ENCODE measurements at regions not wholly inside any gene's neighbourhood (a gene's known extent, or its start where the extent isn't known, plus 50 kb on each side); places are given as distances from the start of the nearest gene placed in this dataset.
A peak's percentile ranks its signal among the peaks of the same experiment; 100 is the strongest.
"Not testable (repeated sequence)": the region's sequence is repeated elsewhere in the genome, so short reads cannot be mapped to it uniquely, and the experiment has no call there.

DNA sequence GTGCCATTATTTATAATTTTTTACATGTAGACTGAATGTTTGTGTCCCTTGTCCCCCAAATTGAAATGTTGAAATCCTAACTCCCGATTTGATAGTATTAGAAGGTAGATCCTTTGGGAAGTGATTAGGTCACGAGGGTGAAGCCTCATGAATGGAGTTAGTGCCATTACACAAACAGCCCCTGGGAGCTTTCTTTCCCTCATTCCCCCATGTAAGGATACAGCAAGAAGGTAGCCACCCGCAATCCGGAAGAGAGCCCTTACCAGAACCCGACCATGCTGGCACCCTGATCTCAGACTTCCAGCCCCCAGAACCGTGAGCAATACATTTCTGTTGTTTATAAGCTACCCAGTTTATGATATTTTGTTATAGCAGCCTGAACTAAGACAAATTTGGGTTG, 143.2 kb downstream of the NPIPB5 start:
- DNase-seq (ENCODE audit: low spot score): no peak

DNA sequence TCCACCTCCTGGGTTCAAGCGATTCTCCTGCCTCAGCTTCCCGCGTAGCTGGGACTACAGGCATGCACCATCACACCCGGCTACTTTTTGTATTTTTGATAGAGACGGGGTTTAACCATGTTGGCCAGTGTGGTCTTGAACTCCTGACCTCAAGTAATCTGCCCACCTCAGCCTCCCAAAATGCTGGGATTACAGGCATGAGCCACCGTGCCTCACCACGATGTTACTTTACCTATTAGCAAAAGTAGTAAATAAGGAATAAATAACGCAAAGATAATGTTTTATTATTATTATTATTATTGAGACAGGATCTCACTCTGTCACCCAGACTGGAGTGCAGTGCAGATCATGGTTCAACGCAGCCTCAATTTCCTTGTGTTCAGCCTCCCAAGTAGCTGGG, 145.9 kb downstream of the NPIPB5 start:
- DNase-seq (ENCODE audit: low spot score): not testable (repeated sequence)

DNA sequence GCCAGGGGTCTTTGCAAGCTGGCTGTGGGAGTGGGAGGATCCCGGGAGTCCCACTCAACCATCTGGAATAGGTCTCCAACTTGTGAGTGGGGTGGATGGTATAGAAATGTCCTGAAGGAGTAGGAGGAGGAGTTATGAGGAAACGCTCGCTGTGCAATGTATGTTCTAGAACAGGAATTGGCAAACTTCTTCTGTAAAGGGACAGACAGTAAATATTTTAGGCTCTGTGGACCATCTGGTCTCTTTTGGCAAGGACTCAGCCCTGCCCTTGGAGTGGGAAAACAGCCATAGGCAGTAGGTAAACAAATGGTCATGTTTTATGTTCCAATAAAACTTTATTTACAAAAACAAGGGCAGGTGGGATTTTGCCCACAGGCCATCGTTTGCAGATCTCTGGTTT, 149.2 kb downstream of the NPIPB5 start:
- DNase-seq (ENCODE audit: low spot score): no peak

DNA sequence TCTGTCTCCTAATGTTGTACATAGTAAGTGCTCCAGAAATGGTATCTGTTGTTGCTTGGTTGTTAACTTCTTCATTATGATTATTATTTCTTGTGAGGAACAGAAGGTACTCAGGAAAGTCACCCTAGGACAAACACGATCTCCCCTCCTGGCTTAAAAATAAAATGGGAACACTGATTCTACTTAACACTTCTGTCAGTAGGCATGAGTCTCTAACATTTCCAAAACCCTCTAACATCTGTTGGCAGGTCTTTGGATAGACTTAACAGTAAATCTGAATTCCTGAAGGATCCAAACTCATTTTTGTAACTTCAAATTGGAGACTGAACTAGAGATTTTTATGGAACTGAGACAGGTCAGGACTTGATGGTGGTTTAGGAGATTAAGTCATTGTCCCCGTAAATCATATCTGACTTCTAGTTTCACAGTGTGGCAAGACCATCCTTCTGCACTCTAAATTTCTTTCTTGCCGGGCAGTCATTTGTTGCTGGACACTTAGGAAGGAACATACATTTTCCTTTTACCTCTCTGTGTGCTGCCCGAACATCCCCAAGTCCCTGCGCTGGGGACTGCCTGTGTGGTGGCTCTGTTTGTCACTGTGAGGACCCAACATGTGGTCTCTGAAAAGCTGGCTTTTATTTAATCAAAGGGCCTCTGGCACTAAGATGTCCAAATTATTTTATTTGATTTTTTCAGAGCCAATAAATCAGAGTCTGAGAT, 149.9 kb downstream of the NPIPB5 start:
- no peak for DNase-seq (ENCODE audit: low spot score)

DNA sequence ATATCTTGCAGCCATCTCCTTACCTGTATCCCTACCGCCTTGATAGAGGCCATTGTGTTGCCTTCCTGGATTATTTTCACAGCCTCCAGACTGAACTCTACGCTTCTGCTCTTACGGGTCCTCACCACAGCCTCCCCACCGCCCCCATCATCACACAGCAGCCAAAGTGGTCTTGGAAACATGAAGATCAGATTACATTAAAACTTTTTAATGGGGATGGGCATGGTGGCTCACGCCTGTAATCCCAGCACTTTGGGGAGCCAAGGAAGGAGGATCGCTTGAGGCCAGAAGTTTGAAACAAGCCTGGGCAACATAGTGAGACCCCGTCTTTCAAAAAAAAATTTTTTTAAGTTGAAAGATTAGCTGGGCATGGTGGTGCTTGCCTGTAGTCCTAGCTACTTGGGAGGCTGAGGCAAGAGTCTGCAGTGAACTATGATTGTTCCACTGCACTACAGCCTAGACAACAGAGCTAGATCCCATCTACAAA, 150.5 kb downstream of the NPIPB5 start:
- DNase-seq (ENCODE audit: low spot score): no peak

DNA sequence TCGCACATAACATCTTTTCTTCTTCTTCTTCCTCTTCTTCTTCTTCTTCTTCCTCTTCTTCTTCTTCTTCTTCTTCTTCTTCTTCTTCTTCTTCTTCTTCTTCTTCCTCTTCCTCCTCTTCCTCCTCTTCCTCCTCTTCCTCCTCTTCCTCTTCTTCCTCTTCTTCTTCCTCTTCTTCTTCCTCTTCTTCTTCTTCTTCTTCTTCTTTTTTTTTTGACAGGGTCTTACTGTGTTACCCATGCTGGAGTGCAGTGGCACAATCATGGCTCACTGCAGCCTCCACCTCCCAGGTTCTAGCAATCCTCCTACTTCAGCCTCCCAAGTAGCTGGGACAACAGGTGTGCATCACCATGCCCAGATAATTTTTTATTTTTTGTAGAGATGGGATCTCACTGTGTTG, 151.0 kb upstream of the HS3ST2 start:
- not testable (repeated sequence) for DNase-seq (ENCODE audit: low spot score)

DNA sequence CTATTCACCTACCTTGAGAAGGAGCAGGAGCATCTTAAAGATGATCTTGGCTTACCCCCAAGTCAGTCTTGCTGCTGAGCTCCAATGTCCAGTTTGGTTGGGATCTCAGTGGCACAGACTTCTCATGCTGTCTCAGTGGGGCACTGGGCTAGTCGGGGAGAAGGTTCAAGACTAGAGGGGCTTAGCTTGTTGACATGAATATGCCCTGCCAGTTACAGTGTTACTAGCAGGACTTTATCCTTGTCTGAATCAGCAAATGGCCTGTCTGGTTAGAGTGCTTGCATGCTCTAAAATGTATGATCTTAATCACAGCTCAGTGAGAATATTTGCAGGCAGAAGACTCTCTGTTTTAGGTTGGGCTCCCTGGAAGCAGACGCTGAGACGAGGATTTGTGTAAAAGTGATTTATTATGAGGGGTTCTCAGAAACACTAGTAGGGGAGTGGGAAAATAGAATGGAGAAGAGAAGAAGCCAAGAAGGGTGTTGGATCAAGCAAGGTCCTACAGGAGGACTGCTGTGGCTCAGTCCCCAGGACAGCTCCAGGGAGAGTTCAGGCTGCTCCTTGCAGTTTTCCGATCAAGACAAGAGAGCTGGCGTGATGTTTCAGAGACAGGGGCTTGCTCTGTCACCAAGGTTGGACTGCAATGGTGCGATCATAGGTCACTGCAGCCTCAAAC, 150.4 kb upstream of the HS3ST2 start:
- no peak for DNase-seq (ENCODE audit: low spot score)

DNA sequence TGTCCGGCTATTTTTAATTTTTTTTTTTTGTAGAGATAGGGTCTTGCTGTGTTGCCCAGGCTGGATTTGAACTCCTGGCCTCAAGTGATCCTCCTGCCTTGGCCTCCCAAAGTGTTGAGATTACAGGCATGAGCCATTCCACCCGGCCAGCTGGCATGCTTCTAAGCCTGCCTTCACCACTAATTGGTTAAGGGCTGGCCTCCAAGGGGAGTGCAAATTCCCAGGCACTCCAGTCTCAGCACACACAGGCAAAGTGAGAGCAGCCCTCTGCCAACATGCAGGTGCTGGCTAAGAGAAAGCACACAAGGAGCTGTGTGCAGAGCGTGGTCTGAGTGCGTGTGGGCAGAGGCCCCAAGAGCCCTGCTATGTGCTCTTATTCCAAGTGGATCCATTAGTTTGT, 149.8 kb upstream of the HS3ST2 start:
- DNase-seq (ENCODE audit: low spot score): no peak

DNA sequence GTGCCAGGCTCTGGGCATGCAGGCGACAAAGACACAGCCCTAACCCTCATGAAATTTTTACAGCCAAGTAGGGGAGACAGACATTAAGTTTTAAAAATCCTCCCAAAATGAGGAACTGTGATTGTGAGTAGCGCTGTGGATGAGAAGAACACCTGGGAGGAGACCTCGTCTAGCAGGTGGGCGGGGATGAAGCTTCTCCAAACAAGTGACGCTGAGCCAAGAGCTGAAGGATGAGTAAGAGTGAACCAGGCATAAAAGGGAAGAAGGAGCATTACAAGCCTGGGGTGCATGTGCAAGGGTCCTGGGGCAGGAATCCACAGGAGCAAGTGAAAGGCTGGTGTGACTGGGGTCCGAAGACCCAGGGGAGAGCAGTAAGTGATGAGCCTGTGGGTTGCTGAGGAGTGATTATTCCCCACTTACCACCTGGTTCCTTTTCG, 149.4 kb upstream of the HS3ST2 start:
- no peak for DNase-seq (ENCODE audit: low spot score)

DNA sequence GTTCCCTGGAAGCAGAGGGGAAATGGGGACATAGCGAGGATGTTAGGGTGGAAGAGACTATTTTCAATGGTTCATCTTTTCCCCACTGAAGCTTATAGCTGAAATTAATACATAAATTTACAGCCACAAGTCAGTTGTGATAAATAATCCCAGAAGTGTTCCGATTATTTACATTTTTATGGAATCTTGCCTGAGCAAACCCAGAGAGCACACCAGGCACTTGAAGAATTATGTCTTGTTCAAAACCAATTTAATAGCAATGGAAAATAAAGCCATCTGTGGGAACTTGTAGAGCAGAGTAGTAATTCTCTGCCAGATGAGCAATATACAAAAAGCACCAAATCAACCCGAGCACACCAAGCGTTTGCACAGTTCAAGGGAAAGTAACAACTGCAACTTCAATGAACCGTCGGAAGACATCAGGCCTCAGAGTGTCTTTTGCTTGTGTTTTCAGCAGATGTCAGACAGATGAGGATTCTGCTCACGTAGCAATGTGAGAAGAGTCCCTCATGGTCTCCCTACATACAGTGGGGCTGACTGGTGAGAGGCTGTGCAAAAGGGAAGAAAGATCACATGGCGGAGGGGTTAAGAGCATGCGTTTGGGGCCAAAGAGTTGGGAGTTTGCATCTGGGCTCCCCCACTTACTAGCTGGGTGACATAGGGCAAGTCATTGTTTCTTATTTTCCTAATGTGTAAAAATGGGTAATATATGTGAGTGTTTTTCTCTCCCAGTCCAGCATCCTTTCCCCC, 148.7 kb upstream of the HS3ST2 start:
- DNase-seq (ENCODE audit: low spot score): no peak

DNA sequence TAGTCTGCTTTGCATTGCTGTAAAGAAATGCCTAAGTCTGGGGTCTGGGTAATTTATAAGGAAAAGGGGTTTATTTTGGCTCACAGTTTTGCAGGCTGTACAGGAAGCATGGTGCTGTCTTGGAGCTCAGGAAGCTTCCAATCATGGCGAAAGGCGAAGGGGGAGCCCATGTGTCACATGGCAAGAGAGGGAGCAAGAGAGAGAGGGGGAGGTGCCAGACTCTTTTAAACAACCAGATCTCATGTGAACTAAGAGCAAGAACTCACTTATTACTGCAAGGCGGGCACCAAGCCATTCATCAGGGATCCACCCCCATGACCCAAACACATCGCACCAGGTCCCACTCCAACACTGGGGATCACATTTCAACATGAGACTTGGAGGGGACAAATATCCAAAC, 148.2 kb upstream of the HS3ST2 start:
- DNase-seq (ENCODE audit: low spot score): no peak

DNA sequence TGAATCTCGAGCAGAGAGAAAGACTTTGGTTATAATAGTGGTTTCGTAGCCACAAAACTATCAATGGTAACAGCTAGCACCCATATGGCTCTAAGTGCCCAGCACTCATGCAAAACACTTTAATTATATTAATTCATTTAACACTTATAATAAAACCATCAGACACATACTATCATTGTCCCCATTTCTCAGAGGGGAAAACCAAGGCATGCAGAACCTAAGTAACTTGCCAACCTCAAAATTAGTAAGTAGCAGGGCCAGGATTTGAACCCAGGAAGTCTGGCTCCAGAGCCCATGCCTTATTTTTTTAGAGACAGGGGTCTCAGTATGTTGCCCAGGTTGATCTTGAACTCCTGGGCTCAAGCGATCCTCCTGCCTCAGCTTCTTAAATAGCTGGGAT, 145.6 kb upstream of the HS3ST2 start:
- no peak for DNase-seq (ENCODE audit: low spot score)

DNA sequence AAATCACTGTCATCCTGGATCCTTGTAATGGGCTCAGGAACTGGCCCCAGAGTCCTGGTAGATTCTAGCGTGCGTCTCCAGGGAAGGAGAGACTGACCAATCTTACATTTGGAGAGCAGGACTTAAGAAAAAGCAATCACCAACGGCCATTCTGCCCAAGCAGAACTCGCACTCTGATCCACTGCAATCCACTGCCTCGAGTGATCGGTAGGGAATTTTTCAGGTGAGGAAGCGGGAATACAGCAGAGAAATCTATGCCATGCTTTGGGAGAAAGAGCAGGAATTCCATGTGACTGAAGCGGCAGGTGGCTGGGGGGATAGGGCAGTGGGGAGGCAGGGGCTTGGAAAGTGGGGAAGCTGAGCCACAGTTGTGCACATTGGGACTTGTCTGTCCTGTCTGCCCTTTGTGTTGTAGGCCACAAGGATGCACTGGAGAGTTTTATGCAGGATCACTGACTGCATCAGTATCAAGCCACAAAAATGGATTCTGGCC, 143.9 kb upstream of the HS3ST2 start:
- DNase-seq (ENCODE audit: low spot score): peak; percentile 26

DNA sequence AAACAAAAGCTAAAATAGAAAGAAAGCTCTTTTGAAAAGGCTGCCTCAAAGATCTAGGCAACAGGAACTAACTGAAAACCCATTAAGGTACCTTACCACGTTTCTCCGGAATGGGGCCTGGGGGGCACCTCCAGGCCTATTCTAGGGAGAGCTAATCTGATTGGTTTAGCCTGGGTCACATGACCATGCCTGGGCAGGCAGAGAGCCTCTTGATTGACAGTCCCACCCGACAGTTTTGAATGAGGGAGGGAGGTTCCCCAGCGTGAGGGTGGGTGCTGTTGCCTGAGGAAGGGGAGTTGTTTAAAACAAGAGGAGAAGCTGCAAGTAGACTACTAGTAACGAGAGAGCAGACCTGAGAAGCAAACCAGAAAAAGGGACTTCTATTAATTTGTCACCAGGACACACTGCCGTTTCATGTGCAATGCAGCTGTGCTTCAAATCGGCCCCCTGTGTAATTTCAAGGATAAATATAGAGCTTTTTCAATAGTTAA, 143.4 kb upstream of the HS3ST2 start:
- DNase-seq (ENCODE audit: low spot score): no peak

DNA sequence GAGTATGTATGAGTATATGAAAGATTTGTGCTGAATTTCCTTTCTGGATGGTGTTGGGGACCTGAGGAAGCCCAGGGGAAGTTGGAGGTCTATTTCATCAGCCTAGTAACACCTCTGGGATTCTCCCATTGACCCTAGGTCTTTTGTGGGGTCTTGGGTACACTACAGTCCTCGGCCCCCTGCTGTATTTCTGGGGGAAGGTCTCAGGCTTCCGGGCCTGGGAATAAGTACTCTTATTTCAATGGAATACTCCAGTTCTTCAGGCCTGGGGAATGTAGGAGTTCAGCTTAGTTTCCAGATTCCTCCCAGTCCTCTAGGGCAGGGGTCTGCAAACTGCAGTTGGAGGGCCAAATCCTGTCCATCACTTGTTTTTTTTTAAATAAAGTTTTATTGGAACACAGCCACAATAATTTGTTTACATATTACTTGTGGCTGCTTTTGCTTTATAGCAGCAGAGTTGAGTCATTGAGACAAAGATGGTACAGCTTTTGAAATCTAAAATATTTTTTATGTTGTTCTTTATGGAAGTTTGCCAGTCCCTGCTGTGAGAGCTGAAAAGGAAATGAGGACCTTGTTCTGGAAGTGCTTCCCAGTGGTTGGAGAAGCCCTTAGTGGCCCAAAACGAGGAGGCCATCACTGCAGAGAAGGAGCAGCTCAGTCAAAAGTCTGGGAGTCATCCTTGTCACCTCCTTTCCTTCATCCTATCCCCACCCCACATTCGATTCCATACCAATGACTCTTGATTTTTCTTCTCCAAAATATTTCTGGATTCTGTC, 142.5 kb upstream of the HS3ST2 start:
- DNase-seq (ENCODE audit: low spot score): no peak

DNA sequence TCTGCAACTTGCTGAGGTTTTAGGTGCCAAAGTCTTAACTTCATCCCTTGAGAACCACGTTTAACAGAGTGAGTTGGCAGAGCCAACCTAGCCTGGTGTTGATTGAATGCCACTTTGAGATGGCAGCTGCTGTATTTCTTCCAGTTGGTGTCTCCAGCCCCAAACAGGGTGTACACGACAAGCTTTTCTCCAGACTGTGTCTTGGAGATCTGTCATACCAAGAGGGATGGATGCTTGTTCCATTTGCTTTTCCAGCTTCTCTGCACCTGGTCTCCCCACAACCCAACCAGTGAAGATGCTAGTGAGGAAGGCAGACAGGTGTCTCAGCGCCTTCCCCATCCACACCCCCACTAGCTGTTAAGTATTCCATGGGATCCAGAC, 141.1 kb upstream of the HS3ST2 start:
- DNase-seq (ENCODE audit: low spot score): no peak

DNA sequence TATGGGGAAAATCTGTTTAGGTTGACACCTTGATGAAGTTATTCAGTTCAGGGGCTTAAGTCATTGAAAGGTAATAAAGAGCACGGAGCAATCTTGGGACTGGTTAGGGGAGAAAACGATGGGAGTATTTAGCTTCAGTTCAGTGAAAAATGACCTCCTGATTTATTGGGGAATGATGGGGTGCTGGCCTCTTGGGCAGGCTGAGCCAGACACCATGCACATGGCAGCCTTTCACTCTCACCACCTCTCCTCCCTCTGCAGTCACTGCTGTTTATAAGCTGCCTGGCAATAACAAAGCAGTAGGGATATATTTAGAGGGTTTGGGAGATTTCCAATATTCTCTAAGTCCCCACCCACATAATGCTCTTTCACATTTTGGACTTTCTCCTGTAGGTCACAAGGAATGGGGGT, 140.5 kb upstream of the HS3ST2 start:
- DNase-seq (ENCODE audit: low spot score): no peak

DNA sequence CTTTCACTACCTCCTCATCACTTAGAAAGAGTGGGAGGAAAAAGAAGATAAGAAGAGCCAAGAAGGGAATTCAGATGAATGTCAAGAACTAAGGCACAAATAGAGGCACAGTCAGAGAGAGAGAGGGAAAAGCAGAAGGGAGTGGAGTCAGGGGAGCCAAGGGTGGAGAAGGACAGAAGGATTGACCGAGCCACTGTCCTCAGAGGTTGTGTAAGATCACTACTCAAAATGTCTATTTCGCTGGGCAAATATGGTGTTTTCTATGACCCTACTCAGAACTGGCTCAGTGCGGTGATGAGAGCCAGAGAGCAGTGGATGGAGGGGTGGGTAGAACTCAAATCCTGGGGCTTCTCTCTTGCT, 139.2 kb upstream of the HS3ST2 start:
- no peak for DNase-seq (ENCODE audit: low spot score)

DNA sequence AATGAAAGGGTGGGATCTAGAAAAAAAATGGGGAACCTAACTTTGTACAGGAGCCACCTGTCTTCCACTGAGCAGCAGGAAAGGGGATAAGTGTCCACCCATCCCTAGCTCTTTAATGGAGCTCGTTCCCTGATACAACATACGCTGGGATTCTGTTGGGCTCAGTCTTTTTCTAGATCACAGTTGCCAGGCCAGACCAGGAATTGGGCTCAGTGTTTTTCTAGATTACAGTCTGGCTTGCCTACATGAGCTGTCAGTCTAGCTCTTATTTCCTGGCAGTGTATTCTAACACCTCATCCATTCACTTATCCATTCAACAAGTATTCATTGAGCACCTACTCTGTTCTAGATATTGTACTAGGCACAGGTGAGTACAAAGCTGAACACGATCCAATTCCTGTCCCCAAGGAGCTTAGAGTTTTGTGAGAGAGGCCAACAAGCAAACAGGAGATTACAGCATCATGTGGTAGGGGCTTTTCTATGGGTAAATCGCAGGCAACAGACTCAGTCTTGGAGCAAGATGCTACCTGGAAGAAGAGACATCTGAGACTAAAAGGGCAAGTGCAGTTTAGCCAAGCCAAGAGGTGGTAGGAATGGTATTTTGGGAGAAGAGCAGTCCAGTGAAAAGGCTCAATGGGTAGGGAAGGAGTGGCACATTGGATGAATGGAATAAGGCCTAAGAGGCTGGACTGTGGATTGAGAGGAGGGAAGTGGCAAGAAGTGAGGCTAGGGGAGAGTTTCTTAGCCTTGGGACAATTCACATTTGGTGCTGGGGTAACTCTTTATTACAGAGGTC, 138.0 kb upstream of the HS3ST2 start:
- DNase-seq (ENCODE audit: low spot score): no peak

DNA sequence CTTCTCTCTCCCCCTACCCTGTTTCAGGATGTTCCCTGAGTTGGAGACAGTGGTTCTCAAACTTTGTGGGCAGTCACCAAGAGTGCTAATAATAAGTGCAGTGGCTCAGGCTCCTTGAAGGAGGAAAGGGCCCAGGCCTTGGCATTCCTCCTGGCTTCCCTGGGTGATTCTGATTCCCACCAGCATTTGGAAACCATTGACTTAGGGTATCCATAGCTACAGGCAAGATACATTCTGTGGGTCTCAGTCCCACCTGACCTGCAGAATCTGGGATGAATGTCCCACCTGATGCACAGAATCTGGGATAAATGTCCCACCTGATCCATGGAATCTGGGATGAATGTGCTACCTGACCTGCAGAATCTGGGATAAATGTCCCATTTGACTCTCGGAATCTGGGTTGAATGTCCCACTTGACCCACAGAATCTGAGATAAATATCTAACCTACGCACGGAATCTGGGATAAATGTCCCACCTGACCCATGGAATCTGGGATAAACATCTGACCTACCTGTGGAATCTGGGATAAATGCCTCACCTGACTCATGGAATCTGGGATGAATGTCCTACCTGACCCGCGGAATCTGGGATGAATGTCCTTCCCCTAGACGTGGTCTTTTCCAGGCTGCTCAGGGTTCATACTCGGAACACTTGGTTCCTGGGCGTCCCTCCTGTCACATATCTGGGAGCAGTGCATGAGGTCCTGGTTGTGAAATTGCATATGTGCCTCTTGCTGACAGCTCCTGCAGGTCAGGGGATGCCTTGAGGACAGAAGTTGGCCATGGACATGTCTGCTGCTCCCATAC, 136.7 kb upstream of the HS3ST2 start:
- no peak for DNase-seq (ENCODE audit: low spot score)
